H1 (cell line): ENCODE measurements at regions not wholly inside any gene's neighbourhood (a gene's known extent, or its start where the extent isn't known, plus 50 kb on each side); places are given as distances from the start of the nearest gene placed in this dataset.

Experiments used
- CTCF ChIA-PET: fragments of 300-600 bp; sonication (Branson Sonifier 250); formaldehyde crosslinking; loops from one replicate; lab custom pipeline; 2021; ENCODE audit not compliant: partially characterized antibody; lab: Charles Lee
- POLR2A ChIA-PET: fragments of 300-600 bp; sonication (Branson Sonifier 250); formaldehyde crosslinking; loops from one replicate; lab custom pipeline; 2021; ENCODE audit warnings: inconsistent platforms; ENCODE audit not compliant: partially characterized antibody; lab: Charles Lee
- DNase-seq, 2 experiments: peaks; one replicate each; pipeline versions ENCODE4 v3.0.0 to v3.0.0-alpha.2; 2010 to 2022; ENCODE audit warnings: low spot score in 2 of 2, low read depth in 1 of 2, mixed read lengths in 1 of 2
- FAIRE-seq: peaks from 2 replicates; lab custom pipeline; 2011; peaks lifted over from hg19 to GRCh38; lab: Jason Lieb, UNC
- H2AFZ ChIP-seq: 2 replicates; pipeline ENCODE4 v1.8.1; 2012; ENCODE audit warnings: low read length, inconsistent platforms
- H2AK5ac ChIP-seq: 2 replicates; pipeline ENCODE4 v1.6.1; 2013; ENCODE audit warnings: low read depth, low read length
- H2BK120ac ChIP-seq: replicated peaks from 2 replicates; pipeline ENCODE3; 2013; ENCODE audit warnings: low read depth, low read length, inconsistent platforms
- H2BK12ac ChIP-seq: 2 replicates; pipeline ENCODE4 v1.6.1; 2013; ENCODE audit warnings: low read depth, low read length
- H2BK15ac ChIP-seq: 2 replicates; pipeline ENCODE4 v1.6.1; 2013; ENCODE audit warnings: low read length
- H2BK20ac ChIP-seq: 2 replicates; pipeline ENCODE4 v1.6.1; 2013; ENCODE audit warnings: low read length
- H2BK5ac ChIP-seq: 2 replicates; pipeline ENCODE4 v1.6.1; 2013; ENCODE audit warnings: low read depth, low read length
- H3K14ac ChIP-seq: 2 replicates; pipeline ENCODE4 v1.6.1; 2013; ENCODE audit warnings: inconsistent platforms; ENCODE audit not compliant: insufficient read length
- H3K18ac ChIP-seq: 2 replicates; pipeline ENCODE4 v1.6.1; 2013; ENCODE audit warnings: low read length; ENCODE audit errors: extremely low read depth
- H3K23ac ChIP-seq: 2 replicates; pipeline ENCODE4 v1.6.1; 2013; ENCODE audit warnings: inconsistent platforms; ENCODE audit not compliant: insufficient read length
- H3K23me2 ChIP-seq: 2 replicates; pipeline ENCODE4 v1.6.1; 2013; ENCODE audit warnings: low read depth, low read length
- H3K27ac ChIP-seq: 2 replicates; pipeline ENCODE4 v1.6.1; 2011; ENCODE audit warnings: low read depth, low read length, inconsistent platforms
- H3K27me3 ChIP-seq, 4 experiments: replicated peaks in 1 of 4; 1 replicate in 1 of 4; 2 replicates in 3 of 4; pipeline versions ENCODE4 v1.6.1 to v1.8.1; 2011 to 2013; ENCODE audit warnings: low read length in 3 of 4, mild to moderate bottlenecking in 3 of 4, inconsistent platforms in 2 of 4, mixed read lengths in 2 of 4, moderate library complexity in 1 of 4; ENCODE audit not compliant: control insufficient read depth in 3 of 4, insufficient read depth in 3 of 4; ENCODE audit errors: extremely low read depth in 1 of 4
- H3K36me3 ChIP-seq, 4 experiments: 2 replicates each; pipeline versions ENCODE4 v1.6.1 to v1.8.1; 2011 to 2013; ENCODE audit warnings: mild to moderate bottlenecking in 4 of 4, low read length in 3 of 4, moderate library complexity in 2 of 4, control low read depth in 1 of 4, inconsistent platforms in 1 of 4; ENCODE audit not compliant: insufficient read depth in 4 of 4, control insufficient read depth in 2 of 4
- H3K4ac ChIP-seq: replicated peaks from 2 replicates; pipeline ENCODE3; 2013; ENCODE audit warnings: low read length, low read depth, mixed read lengths, inconsistent platforms; ENCODE audit not compliant: insufficient read length
- H3K4me1 ChIP-seq, 4 experiments: replicated peaks in 1 of 4; 1 replicate in 1 of 4; 2 replicates in 3 of 4; pipeline versions ENCODE4 v1.6.1 to v1.8.1; 2011 to 2013; ENCODE audit warnings: low read length in 3 of 4, inconsistent platforms in 2 of 4, mixed read lengths in 1 of 4; ENCODE audit not compliant: insufficient read depth in 4 of 4, control insufficient read depth in 3 of 4
- H3K4me2 ChIP-seq, 2 experiments: 2 replicates each; pipeline versions ENCODE4 v1.6.1 to v1.8.1; 2011 to 2013; ENCODE audit warnings: low read depth in 2 of 2, low read length in 2 of 2, control low read depth in 1 of 2, inconsistent platforms in 1 of 2, mild to moderate bottlenecking in 1 of 2; ENCODE audit not compliant: insufficient read depth in 1 of 2
- H3K4me3 ChIP-seq, 4 experiments: fragments of 200-600, 300-600 bp in 1 of 4; sonication (generic), shearing (Covaris generic), sonication (Bioruptor Twin) in 1 of 4; 2 replicates each; pipeline versions ENCODE4 v1.5.1 to v1.8.1; 2011 to 2016; ENCODE audit warnings: low read length in 4 of 4, low read depth in 3 of 4, control low read depth in 2 of 4, inconsistent platforms in 2 of 4, mild to moderate bottlenecking in 2 of 4, mixed read lengths in 1 of 4, moderate library complexity in 1 of 4; ENCODE audit not compliant: insufficient read depth in 2 of 4; ENCODE audit errors: extremely low read depth in 1 of 4
- H3K56ac ChIP-seq: replicated peaks from 2 replicates; pipeline ENCODE3; 2013; ENCODE audit warnings: low read depth, mild to moderate bottlenecking, mixed read lengths, low read length, inconsistent platforms; ENCODE audit not compliant: insufficient read length
- H3K79me1 ChIP-seq: 2 replicates; pipeline ENCODE4 v1.6.1; 2013; ENCODE audit warnings: low read depth, low read length, control low read depth
- H3K79me2 ChIP-seq, 2 experiments: 2 replicates each; pipeline versions ENCODE4 v1.6.1 to v1.8.1; 2012 to 2013; ENCODE audit warnings: low read length in 2 of 2, mild to moderate bottlenecking in 2 of 2, inconsistent platforms in 1 of 2; ENCODE audit not compliant: insufficient read depth in 2 of 2, control insufficient read depth in 1 of 2
- H3K9ac ChIP-seq, 4 experiments: replicated peaks in 1 of 4; 1 replicate in 1 of 4; 2 replicates in 3 of 4; pipeline versions ENCODE4 v1.6.1 to v1.8.1; 2011 to 2013; ENCODE audit warnings: low read depth in 3 of 4, low read length in 3 of 4, control low read depth in 2 of 4, mild to moderate bottlenecking in 2 of 4, moderate library complexity in 2 of 4, inconsistent platforms in 1 of 4; ENCODE audit errors: extremely low read depth in 1 of 4
- H3K9me3 ChIP-seq, 2 experiments: 2 replicates each; pipeline versions ENCODE4 v1.6.1 to v1.8.1; 2012 to 2013; ENCODE audit warnings: mild to moderate bottlenecking in 2 of 2, moderate library complexity in 2 of 2, control low read depth in 1 of 2, inconsistent platforms in 1 of 2, low read depth in 1 of 2, low read length in 1 of 2, mixed read lengths in 1 of 2; ENCODE audit not compliant: insufficient read depth in 2 of 2
- H4K20me1 ChIP-seq, 2 experiments: replicated peaks in 1 of 2; 2 replicates each; pipeline versions ENCODE3 to v1.8.1; 2011 to 2013; ENCODE audit warnings: inconsistent platforms in 2 of 2, low read length in 2 of 2, mild to moderate bottlenecking in 1 of 2; ENCODE audit not compliant: insufficient read depth in 2 of 2, control insufficient read depth in 1 of 2
- H4K5ac ChIP-seq: 2 replicates; pipeline ENCODE4 v1.6.1; 2013; ENCODE audit warnings: low read length, low read depth, mixed read lengths, inconsistent platforms; ENCODE audit not compliant: insufficient read length
- H4K8ac ChIP-seq: 2 replicates; pipeline ENCODE4 v1.8.0; 2013; ENCODE audit warnings: mild to moderate bottlenecking, moderate library complexity, low read length, inconsistent platforms; ENCODE audit not compliant: insufficient read depth; ENCODE audit errors: extremely low read depth
- H4K91ac ChIP-seq: replicated peaks from 2 replicates; pipeline ENCODE3; 2013; ENCODE audit warnings: low read length, mixed read lengths, inconsistent platforms; ENCODE audit not compliant: insufficient read length
- BRCA1 ChIP-seq: IDR thresholded peaks from 2 replicates; pipeline ENCODE4 v1.6.1; 2012; ENCODE audit warnings: low read depth, low read length, improper control_type of control experiment
- CEBPB ChIP-seq: IDR thresholded peaks from 2 replicates; pipeline ENCODE4 v1.6.1; 2012; ENCODE audit warnings: low read depth, low read length
- CREB1 ChIP-seq: IDR thresholded peaks from 2 replicates; pipeline ENCODE4 v1.6.1; 2012; ENCODE audit warnings: inconsistent platforms
- GABPA ChIP-seq: IDR thresholded peaks from 2 replicates; pipeline ENCODE4 v1.6.1; 2011; ENCODE audit warnings: mild to moderate bottlenecking, low read length, moderate library complexity, borderline replicate concordance; ENCODE audit not compliant: insufficient read depth
- PHF8 ChIP-seq: fragments of 200-600 bp; sonication (generic); conservative IDR thresholded peaks from 2 replicates; pipeline ENCODE4 v1.7.1; 2012; ENCODE audit warnings: low read depth, mild to moderate bottlenecking, inconsistent platforms, low read length, moderate library complexity
- RFX5 ChIP-seq: IDR thresholded peaks from 2 replicates; pipeline ENCODE4 v1.6.1; 2011; ENCODE audit warnings: low read depth, low read length, improper control_type of control experiment, borderline replicate concordance
- RNF2 ChIP-seq: fragments of 200-900, 300-1000 bp; sonication (generic); IDR thresholded peaks from 2 replicates; pipeline ENCODE4 v1.7.1; 2016; ENCODE audit warnings: borderline replicate concordance, low read depth, mild to moderate bottlenecking, antibody characterized with exemption, low read length; ENCODE audit not compliant: poor library complexity, severe bottlenecking; ENCODE audit errors: missing control alignments
- SRF ChIP-seq: IDR thresholded peaks from 2 replicates; pipeline ENCODE4 v1.6.1; 2011; ENCODE audit warnings: mild to moderate bottlenecking, low read depth, low read length, moderate library complexity
- TAF7 ChIP-seq: optimal IDR thresholded peaks from 2 replicates; pipeline ENCODE3; 2011; ENCODE audit warnings: low read depth, mild to moderate bottlenecking, inconsistent platforms, low read length, moderate library complexity, borderline replicate concordance
- TCF12 ChIP-seq: IDR thresholded peaks from 2 replicates; pipeline ENCODE4 v1.6.1; 2011; ENCODE audit warnings: low read depth, mild to moderate bottlenecking, low read length
- USF2 ChIP-seq: IDR thresholded peaks from 2 replicates; pipeline ENCODE4 v1.6.1; 2011; ENCODE audit warnings: low read length, improper control_type of control experiment
- ZNF274 ChIP-seq: IDR thresholded peaks from 2 replicates; pipeline ENCODE4 v1.7.0; 2012; ENCODE audit warnings: low read length, borderline replicate concordance; ENCODE audit errors: extremely low read depth
- WGBS, 2 experiments: shearing (Covaris generic) in 1 of 2; methylation state at CpG; one replicate each; pipeline versions ENCODE4 v1.1.6 to v1.1.7; 2013 to 2015; ENCODE audit warnings: low lambda C conversion rate in 2 of 2, mixed read lengths in 2 of 2, inconsistent platforms in 1 of 2, low coverage in 1 of 2, missing lambda C conversion rate in 1 of 2; ENCODE audit not compliant: insufficient replicate concordance in 2 of 2, insufficient coverage in 1 of 2, insufficient read length in 1 of 2; ENCODE audit errors: extremely low coverage in 1 of 2, missing lambda C conversion rate in 1 of 2; 5-methylcytosine and 5-hydroxymethylcytosine counted together

DNA sequence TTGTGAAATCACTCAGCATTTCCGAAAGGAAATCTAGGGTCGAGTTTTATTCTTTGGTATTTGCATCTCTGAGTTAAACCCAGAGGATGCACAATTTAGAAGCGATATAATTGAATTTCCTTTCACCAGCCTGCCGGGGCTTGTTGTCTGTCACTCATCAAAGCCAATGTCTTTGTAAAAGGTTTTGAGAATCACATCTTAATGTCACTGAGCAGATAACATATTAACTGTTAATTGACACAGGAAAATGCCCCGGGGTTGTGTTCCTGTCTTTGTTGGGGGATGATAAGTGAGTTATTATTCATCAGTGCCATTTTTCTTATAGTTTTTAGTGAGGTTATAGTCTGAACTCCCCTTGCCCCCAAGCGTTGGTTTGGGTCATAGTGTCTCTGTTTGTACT, 73.4 kb downstream of the DUSP6 start:
- Histone ChIP-seq H3K23ac (no peak overlapping the region), H4K5ac (no peak overlapping the region), H3K27ac (no peak overlapping the region), H3K18ac (no peak overlapping the region), H3K9ac (no peak overlapping the region), H3K9me3 (no peaks in the 10 kb centered on the region), H3K56ac (no peak overlapping the region), H2AK5ac (no peak overlapping the region), H2BK120ac (no peak overlapping the region), H3K79me1 (no peaks in the 10 kb centered on the region), H3K4ac (no peak overlapping the region), H2BK5ac (no peak overlapping the region), H3K14ac (no peak overlapping the region), H3K4me1 (no peaks in the 10 kb centered on the region), H4K8ac (no peak overlapping the region), H4K20me1 (no peaks in the 10 kb centered on the region), H3K36me3 (no peaks in the 10 kb centered on the region), H2AFZ (no peak overlapping the region), H3K4me2 (no peak overlapping the region), H3K23me2 (no peaks in the 10 kb centered on the region), H3K79me2 (no peaks in the 10 kb centered on the region), H3K27me3 (no peaks in the 10 kb centered on the region), H2BK12ac (no peak overlapping the region), H2BK20ac (no peak overlapping the region), H2BK15ac (no peak overlapping the region), H4K91ac (no peak overlapping the region), H3K4me3 (no peak overlapping the region)
- DNase-seq (no peak), FAIRE-seq (no peak)
- ChIA-PET CTCF (no interaction called here), POLR2A (no interaction called here)
- WGBS, 2 experiments: 80% methylated on average over 6 of the region's 6 CpGs; no CpG with 5 or more reads in 1 of the 2 experiments
- TF ChIP-seq TAF7 (no peak), PHF8 (no peak), GABPA (no peak), RFX5 (no peak), RNF2 (no peak), ZNF274 (no peak), TCF12 (no peak), CEBPB (no peak), USF2 (no peak), CREB1 (no peak), BRCA1 (no peak), SRF (no peak)
